Muscle of back (tissue), 3 donors: ENCODE measurements at regions not wholly inside any gene's neighbourhood (a gene's known extent, or its start where the extent isn't known, plus 50 kb on each side); places are given as distances from the start of the nearest gene placed in this dataset.
"Not testable (repeated sequence)": the region's sequence is repeated elsewhere in the genome, so short reads cannot be mapped to it uniquely, and the experiment has no call there.

Experiments
- DNase-seq, 3 donors: peaks; one replicate each; pipeline versions ENCODE4 v3.0.0 to v3.0.0-alpha.2; 2013

DNA sequence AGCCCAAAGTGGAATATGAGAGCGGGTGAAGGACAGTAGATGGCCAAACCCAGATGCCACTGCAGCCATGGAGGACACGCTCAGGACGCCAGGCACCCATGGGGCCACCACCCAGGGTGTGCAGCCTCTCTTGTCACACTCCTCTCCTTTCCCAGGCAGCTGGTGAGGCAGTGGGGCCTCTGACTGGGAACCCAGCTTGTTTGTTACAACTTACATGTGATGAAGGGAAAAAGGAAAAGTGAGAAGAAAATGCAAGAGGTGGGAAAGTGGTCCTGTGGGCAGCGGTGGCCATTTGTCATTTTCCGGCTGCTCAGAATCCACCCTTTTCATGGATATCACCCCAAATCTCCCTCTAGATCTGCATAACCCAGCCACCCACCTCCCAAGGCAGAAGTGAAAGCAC lies 62.7 kb upstream of the UNC5A start:
- DNase-seq = no peak

DNA sequence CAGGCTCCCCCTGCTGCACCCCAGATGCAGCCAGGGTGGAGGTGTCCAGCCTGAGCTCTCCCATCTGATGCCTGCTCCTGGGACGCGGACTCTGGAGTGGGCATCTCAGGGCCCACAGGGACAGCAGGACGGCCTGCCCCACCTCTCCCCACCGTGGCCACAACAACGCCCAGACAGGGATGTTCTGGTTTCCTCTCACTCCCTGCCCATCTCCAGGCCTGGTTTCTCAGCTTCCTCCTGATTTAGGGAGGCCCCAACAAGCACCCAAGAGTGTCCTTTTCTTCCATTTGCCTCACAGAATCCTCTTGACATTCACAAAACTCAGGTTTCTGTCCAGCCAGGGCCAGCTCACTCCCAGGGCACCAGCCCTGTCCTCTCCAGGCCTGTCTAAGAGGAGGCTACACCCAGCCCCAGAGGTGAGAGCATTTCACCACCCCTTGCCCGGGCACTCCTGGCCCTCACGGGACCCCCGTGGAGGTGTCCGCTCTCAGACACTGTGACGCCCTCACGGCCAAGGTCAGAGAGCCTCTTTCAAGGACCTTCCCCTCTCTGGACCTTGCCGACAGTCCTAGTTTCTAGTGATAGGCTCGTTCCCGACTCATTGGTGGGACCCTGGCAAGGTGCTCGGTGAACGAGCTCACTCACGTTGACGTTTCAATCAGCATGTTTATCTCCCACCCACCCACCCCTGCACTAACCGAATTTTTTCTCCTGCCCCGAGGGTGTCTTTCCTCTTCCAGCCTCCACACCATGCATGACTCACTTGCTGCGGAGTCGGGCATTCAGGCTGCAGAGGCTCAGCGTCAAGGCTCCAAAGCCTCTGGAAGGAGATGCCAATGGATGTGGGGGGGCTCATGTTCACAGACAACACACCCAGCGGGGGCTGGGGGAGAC lies 62.0 kb upstream of the UNC5A start:
- no peak for DNase-seq

DNA sequence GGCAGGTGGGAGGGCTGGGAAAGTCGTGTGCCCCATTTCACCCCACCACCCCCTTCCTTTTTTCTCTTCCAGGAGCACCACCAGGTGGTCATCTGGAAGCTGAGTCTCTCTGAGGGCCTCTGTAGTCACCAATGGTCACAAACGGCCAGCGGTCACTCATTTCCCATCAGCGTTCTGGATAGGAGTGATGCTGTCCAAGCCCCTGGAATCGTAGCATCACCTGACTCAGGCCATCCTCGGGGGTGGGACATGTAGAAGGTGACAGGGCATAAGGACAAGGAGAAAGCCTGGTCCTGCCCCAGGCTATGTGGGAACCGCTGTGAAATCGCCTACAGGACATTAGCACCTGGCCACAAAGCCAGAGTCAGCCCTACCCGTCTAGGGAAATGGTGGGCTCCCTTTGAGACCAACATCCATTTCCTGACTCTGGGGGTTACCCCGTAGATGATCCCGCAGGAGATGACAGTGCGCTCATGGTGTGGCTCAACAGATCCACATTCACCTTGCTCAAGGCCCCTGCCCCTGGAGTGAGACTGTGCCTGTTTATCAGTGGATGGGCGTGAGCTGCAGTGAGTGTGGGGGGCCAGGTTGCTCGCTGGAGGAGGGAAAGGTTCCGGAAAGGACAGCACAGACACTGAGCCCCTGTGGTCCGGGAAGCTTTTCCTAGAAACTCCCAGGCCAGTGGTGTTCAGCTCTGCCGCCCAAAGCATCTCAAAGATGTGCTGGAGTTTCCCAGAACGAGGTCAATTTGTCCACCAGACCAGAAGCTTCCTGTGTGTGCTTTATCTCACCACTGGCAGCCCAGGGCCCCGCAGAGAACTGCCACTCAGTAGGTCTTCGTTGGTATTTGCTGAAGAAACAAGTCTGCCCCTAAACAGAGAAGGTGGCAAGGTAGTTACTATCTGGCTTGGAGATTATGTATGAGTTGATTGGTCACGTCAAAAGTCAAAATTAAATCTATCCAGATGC lies 61.1 kb upstream of the UNC5A start:
- no peak for DNase-seq

DNA sequence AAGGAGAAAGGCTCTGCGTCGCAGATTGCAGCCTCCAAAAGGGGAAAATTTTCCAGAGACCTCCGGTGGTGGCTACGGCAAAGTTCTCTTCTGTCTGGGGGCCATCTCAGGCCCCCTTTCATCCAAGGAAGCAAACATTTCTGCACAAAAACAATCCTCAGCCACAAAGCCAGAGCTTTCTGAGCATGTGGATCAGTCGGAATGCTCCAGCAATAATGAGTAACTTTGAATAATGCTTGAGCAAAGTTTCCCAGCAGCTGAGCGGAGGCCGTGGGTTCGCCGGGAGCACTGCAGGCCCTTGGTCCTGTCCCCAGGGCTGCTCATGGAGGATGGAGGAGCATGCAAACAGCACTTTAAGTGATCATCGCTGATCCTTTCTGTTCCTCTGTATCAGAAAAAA lies 60.2 kb upstream of the UNC5A start:
- no peak for DNase-seq

DNA sequence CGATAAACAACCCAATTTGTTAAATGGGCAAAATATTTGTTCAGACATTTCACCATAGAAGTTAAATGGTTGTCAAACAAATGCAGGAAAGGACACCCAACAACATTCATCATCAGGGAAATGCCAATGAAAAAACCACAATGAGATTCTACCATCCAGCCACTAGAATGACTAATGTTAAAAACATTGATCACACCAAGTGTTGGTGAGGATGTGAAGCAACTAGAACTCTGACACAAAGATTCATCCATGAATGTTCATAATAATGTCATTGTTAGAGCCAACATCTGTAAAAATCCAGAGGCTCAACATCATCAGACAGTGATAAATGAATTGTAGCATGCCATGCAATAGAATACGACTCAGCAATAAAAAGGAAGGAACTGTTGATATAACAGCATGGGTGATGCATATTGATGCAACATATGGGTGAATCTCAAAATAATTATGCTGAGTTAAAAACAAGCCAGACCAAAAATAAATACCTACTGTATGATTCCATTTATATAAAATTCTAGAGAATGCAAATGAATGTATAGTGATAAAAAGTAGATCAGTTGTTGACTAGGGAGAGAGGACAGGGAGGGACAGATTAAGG lies 55.9 kb upstream of the UNC5A start:
- no peak for DNase-seq

DNA sequence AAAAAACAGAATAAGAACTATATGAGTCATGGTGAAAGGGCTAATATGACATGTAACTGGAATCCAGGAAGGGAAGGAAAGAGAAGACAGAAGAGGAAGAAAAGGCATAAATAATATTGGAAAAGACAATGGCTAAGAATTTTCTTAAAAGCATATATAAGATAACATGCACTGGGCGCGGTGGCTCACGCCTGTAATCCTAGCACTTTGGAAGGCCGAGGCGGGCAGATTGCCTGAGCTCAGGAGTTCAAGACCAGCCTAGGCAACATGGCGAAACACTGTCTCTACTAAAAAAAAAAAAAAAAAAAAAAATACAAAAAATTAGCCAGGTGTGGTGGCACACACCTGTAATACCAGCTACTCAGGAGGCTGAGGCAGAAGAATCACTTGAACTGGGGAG lies 54.8 kb upstream of the UNC5A start:
- not testable (repeated sequence) for DNase-seq

DNA sequence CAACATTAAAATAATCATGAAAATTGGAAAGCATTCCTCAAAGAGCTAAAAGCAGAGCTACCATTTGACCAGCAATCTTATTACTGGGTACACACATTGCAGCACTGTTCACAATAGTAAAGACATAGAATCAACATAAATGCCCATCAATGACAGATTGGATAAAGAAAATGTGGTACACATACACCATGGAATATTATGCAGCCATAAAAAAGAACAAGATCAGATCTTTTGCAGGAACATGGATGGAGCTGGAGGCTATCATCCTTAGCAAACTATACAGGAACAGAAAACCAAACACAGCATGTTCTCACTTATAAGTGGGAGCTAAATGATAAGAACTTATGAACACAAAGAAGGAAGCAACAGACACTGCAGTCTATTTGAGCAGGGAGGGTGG lies 52.8 kb upstream of the UNC5A start:
- not testable (repeated sequence) for DNase-seq
